Choroid plexus epithelial cell (primary cell): ENCODE measurements at regions not wholly inside any gene's neighbourhood (a gene's known extent, or its start where the extent isn't known, plus 50 kb on each side); places are given as distances from the start of the nearest gene placed in this dataset.

ENCODE experiments used
- DNase-seq: peaks from one replicate; pipeline ENCODE4 v3.0.0-alpha.2; 2010; ENCODE audit warnings: low read depth
- H3K4me3 ChIP-seq: 2 replicates; pipeline ENCODE4 v1.5.1; 2011; ENCODE audit warnings: low read depth, mild to moderate bottlenecking, control low read depth, low read length, moderate library complexity
- TF ChIP-seq, protein P1 (sequence below): conservative IDR thresholded peaks from 2 replicates; pipeline ENCODE4 v1.5.1; 2011; ENCODE audit warnings: low read depth, mild to moderate bottlenecking, control low read depth, inconsistent platforms, low read length, moderate library complexity

DNA sequence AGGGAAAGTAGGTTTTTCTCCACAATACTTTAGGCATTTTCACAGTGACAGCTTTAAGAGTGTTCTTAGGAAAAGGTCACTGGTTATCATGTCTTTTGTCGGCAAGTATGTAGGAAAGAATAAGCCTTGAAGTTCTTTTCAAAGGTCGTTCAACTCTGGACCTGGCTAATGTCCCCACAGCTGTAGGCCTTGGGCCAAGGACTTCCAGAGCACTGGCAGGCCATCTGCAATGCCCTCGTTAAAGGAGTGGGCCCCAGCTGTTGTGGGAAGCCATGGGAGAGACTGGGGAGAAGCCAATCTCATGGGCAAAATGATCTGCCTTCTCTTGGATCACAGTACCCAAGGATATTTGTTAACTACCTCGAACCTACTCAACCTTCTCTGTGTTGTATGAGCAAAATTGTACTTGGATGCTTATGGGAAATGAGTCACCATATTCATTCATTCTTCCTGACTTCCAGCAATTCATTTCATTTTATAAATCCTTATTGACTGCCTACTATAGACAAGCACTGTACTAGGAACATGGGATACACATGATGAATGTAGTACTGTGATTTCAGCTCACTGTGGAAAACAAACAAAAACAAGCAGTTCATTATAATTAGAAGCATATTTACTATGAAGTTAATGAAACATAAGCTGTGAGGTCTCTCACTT, 141.1 kb upstream of the KIT start:
- no peak for DNase-seq
- no peak overlapping the region for H3K4me3 ChIP-seq
- TF ChIP-seq, protein P1, sequence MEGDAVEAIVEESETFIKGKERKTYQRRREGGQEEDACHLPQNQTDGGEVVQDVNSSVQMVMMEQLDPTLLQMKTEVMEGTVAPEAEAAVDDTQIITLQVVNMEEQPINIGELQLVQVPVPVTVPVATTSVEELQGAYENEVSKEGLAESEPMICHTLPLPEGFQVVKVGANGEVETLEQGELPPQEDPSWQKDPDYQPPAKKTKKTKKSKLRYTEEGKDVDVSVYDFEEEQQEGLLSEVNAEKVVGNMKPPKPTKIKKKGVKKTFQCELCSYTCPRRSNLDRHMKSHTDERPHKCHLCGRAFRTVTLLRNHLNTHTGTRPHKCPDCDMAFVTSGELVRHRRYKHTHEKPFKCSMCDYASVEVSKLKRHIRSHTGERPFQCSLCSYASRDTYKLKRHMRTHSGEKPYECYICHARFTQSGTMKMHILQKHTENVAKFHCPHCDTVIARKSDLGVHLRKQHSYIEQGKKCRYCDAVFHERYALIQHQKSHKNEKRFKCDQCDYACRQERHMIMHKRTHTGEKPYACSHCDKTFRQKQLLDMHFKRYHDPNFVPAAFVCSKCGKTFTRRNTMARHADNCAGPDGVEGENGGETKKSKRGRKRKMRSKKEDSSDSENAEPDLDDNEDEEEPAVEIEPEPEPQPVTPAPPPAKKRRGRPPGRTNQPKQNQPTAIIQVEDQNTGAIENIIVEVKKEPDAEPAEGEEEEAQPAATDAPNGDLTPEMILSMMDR, result no peak

DNA sequence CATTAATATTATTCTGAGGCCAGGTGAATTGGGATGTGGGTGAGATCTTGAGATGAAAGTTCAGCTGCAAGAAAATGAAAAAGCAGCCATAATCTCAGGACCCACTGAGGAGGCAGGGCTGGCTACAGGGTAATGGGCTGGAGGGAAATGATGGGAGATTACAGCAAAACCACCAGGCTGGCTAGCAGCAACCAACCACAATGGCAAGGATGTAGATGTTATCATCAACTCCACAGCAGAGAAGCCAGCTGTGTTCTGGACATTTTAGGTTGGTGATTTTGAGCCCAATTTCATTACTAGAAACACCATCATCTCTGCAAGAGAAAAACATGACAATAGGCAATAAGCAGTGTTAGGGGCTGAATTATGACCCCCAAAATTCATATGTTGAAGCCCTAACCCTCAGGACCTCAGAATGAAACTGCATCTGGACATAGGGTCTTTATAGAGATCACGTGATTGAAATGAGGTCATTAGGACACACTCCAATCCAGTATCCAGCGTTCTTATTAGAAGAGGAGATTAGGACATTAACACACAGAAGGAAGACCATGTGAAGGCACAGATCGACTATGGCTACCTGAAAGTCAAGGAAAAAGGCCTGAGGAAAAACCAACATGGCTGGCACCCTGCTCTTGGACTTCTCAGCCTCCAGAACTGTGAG, 139.8 kb upstream of the KIT start:
- TF ChIP-seq, protein P1, result no peak
- DNase-seq, result no peak
- no peak overlapping the region for H3K4me3 ChIP-seq

DNA sequence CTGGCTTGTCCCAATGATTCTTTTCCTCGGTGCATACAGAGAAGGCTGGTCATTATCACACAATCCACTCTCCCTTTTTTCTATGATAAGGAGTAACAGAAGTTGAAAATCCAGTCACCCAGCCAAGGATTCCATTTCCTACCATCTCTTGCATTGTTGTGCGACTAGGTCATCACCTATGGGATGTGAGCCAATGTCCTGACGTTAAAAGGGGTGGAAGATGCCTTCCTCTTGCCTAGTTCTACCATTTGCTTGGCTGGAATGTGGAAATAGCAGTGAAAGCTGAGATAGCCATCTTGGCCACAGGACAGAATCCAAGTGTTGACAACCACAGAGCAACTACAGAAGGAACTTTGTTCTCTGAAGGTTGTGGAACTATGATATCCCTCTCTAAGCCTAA, 132.2 kb upstream of the KIT start:
- TF ChIP-seq, protein P1, result no peak
- DNase-seq, result peak; percentile 65
- H3K4me3 ChIP-seq, result no peak overlapping the region

DNA sequence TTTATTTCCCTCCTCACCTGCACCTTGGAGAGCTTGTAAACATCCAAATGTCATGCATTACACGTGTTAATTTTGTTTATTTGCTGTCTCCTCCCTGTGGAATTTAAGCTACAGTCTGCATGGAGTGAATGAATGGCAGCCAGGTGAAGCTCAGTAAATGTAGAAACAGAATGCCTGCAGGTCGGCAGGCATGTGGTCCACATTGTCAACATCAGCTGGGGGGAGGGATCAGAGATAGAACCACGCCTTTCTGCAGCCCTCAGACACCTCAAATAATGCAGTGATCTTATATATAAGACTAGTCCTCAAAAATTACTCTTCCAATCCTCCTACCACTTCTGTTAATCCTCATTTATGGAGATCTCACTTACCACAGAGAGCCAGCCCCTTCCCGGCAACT, 131.2 kb upstream of the KIT start:
- no peak overlapping the region for H3K4me3 ChIP-seq
- TF ChIP-seq, protein P1, result no peak
- DNase-seq, result no peak

DNA sequence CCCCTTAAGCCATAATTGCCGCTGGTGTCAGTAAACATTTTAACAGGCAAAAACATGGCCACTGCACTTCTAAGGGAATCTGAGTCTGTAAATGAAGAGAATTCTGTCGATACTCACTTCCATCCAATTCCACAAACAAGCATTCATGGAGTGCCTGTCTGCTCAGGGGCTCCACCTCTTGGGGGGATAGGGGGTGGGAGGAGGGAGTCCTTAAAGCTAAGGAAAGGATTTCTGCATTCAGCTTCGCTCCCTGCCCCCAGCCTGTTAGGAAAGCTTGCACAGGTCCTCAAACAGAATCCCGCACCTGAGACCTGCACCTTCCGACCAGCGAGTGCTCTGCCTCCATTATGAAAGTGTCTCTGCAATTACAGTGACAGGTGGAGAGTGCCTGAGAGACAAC, 130.2 kb upstream of the KIT start:
- no peak overlapping the region for H3K4me3 ChIP-seq
- TF ChIP-seq, protein P1, result no peak
- DNase-seq, result no peak

DNA sequence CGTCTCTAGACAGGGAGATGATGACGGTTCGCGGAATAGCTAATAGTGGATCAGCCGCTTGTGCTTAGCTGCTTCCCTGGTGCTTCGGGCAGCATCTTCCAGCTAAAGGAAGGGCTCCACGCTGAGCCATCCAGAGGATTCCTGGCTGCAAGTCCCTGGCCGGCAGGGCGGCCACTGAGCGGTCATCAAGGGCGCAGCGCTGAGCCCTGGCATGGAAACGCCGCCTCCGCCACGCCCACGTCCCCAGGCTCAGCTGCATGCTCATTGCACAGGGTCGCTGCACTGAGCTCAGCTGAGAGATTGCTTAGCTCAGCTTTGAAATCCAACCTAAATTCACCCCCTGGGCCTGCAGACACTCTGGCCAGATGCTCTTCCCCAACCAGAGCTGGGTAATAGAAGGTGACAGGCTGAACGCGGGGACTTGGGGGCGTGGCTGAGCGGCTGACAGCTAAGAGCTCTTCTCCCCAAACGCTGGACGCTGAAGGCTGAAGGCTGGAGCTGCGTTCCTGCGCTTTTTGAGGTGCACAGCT, 118.2 kb upstream of the KIT start:
- DNase-seq, result peak; percentile 26
- TF ChIP-seq, protein P1, result no peak
- peak overlapping the region; percentile 46 for H3K4me3 ChIP-seq
